NCI-H146 treated with DMSO at 0.1 percent for 48 hours (cell line): ENCODE measurements at regions not wholly inside any gene's neighbourhood (a gene's known extent, or its start where the extent isn't known, plus 50 kb on each side); places are given as distances from the start of the nearest gene placed in this dataset.
"Not testable (repeated sequence)": the region's sequence is repeated elsewhere in the genome, so short reads cannot be mapped to it uniquely, and the experiment has no call there.

Experiments used
- DNase-seq: peaks from one replicate; lab custom pipeline; 2025; ENCODE audit not compliant: unreplicated experiment; lab: John Stamatoyannopoulos, UW

GRCh38 chr3:174536319-174536718 is 322.8 kb upstream of the NAALADL2 start:
- DNase-seq: peak; percentile 55

DNA sequence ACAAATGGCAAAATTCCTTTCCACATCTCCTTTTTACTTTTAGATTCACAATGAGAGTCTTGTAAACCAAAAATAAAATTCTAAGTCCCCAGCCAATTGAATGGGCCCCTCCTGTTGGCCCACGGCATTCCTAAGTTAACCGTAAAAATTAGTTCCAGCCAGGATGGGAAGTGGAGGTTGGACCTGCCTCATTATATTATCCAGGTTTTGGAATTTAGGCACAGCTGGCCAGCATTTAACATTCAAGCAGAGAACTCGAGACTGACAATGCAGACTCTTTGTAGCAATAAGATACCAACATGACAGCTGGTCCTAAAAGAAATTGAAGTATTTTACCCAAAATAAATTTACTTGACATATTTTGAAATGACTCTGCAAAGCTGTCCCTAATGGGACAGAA is 321.0 kb upstream of the NAALADL2 start:
- DNase-seq: no peak

DNA sequence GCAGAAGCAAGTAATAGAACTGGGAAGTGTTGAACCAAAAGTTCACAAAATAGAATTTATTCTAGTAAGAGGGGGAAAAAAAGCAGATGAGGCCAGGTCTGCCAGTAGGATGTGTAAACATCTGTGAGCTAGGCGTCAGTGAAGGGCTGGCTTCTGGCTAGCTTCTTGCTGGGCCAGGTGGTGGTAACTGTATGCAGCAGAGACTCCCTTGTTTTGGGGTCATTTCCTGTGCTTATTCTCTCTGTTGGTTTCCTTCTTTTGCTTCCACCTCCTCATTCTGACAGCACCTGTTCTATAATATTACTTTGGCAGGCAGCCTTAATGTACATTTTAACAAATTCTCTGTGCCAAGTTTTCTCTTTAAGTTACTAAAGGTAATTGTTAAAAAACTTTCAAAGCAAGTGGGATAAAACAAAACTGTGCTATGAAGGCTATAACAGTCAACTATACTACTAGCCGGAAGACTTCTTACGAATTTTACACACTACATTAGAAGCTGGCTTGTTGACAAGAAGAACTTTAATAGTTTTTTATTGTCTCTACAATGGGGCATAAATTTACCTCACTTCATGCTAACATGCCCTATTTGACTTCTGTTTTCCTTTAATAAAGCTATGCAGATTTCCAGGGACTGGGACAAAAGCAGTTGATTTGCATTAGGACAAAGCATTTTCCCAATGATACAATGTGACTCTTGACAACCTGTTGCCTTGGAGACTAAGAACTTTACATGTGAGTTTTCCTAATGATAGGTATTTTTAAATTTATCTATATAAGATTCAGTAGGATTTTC is 318.8 kb upstream of the NAALADL2 start:
- peak; percentile 91 for DNase-seq

DNA sequence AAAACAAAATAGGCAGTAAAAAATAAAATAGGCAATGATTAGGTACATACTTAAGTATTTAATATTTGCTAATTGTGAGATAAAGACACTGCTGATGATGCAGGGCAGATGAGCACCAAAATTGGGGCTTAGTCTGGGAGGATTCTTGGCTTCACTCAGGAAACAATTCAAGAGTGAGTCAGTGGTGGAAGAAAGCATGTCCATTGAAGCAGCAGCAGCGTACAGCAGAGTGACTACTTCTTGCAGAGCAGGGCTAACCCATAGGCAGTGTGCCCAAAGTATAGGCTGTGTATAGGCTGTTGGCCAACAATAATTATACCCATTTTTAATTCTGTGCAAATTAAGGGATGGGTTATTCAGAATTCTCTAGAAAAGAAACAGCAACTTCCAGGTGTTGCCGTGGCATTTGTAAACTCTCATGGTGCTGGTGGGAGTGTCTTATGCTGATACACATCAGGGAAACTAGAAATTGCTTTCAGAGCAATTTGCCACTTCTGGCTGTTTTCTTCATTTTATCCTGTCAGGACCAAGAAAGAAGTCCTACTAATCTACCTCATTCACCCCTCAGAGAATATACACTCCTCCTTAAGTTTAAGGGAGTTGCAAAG is 317.3 kb upstream of the NAALADL2 start:
- DNase-seq: no peak

DNA sequence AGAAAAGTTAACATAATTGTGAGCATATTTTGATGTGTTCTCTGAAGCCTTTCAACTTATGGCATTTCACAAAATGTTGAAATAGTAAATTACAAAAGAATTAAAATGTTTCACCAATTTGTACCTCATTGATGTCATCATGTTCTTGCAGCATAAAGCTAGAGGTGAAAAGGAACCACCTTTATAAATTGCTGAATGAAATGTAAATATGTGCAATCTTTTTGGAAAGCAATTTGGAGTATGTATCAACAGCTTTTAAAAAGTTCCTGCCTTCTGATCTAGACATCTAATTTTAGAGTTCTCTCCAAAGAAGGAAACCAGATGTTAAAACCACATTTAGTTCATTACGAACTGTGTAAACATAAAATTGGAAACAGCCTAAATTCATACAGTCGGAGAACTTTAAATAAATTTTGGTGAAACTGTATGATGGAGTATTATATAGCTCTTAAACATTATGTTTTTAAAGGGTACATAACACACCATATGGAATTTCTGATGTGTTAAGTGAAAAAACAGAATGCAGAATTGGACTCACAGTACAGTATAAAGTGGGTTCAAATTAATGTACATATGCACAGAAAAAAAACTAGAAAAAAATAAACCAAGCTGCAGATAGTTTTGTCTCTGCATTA is 311.2 kb upstream of the NAALADL2 start:
- DNase-seq: no peak

DNA sequence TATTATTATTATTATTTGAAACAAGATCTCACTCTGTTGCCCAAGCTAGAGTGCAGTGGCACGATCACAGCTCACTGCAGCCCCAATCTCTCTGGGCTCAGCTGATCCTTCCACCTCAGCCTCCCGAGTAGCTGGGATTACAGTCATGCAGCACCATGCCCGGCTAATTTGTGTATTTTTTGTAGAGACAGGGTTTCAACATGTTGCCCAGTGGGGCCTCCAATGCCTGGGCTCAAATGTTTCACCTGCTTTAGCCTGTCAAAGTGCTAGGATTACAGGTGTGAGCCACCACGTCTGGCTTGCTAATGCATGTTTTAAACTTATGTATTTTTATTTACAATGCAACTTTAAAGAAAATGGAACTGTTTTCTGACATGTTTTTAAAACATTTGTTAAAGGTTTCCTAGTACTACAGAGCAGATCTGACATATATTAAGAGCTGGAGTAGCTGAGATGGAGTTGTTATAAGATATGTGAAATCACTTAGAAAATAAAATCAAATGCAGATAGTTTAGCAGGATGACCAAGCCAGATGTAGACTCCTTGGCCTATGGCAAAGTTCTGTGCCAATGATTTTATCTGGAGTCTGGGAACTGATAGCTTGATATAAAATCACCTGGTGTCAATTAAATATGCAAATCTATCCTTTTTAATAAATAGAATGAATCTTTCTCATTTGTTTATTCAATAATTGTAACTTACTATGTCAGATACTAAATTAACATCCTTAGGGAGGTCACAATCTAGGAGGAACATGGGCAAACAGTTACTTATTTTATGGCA is 310.1 kb upstream of the NAALADL2 start:
- DNase-seq: peak; percentile 51

DNA sequence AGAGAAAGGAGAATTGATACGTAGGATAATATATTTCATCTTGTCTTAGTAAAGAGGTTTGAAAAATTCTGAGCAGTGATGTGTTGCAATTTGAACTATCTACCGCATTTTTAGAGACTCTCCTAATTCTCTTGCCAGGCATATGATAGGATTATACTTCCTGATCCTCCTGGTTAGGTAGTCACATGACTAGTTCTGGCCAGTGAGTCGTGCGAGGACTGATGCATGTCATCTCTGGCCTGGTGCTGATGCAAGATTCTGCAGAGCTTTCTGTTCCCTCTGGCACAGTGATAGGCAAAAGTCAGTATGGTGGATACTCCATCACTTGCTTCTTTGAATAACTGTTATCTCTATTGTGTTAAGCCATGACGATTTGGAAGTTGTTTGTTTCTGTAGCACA is 277.6 kb upstream of the NAALADL2 start:
- DNase-seq: no peak

- peak; percentile 79 for DNase-seq
Observed at GRCh38 chr3:174583396-174583795, 275.7 kb upstream of the NAALADL2 start.

GRCh38 chr3:174587137-174587536 is 272.0 kb upstream of the NAALADL2 start:
- DNase-seq: not testable (repeated sequence)

DNA sequence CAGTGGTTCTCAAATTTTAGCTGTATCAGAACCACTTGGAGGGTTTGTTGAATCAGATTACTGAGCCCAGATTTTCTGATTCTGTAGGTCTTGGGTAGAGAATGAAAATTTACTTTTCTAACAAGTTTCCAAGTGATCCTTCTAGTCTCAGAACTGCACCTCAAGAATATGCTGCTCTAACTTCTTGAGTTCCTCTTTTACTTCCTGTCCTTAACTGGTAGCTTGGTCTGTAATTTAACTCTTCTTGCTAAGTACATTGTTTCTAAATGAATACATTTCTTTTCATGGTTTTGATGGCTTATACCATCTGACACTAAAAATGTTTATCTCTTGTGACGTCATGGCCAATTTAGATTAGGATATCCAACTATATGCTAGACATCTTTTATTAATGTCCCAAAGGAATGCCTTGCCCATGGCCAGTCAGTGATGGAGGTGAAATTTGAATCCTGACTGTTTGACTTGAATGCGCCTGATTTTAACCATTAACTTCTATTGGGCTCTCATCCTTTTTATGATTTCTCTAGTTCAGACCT is 262.6 kb upstream of the NAALADL2 start:
- no peak for DNase-seq

DNA sequence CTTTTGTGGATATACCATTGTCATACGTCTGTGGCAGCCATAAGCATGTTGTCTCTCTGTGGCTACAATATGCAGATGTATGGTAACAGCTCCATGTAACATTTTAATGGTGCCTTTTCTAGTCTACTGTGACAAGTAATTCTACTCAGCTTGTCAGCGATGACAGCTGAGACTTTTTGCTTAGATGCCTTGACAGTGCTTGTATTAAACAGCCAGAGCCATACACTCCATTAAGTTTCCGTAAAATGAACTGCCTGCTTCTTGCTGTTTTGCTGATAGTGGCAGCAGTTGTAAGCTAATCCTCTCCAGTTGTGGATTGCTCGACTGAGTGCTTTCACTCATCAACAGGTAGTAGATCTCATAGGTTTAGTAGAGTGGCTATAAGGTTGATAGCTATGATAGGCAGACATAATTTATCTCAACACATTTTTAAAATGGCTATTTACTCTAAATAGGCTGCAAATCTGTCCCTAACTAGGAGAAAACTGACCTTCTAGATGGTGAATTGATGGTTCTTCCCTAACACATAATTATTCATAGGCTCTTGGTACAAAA is 260.2 kb upstream of the NAALADL2 start:
- no peak for DNase-seq

GRCh38 chr3:174613173-174613572 is 246.0 kb upstream of the NAALADL2 start:
- no peak for DNase-seq

GRCh38 chr3:174614036-174614435 is 245.1 kb upstream of the NAALADL2 start:
- no peak for DNase-seq

GRCh38 chr3:174618368-174619080 is 240.6 kb upstream of the NAALADL2 start:
- DNase-seq: no peak

DNA sequence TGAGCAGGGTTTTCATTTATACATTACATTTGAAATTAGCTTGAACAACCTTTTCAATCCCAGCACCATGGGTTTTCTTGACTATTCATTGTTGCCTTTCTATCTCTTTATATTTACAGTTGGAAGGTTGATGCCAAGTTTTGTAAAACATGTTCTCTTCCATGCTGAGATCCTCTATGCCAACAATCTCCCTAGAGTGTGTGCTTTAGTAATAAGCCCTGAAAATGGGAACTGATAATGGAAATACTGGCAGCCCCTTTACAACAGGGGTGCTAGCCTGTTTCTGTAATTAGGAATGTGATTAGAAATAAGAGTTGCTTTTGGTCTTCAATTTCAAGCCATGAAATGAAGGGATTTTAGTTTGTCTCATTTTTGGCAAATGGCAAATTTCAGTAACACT is 239.9 kb upstream of the NAALADL2 start:
- peak; percentile 24 for DNase-seq

- no peak for DNase-seq
Observed at GRCh38 chr3:174620138-174620537, 239.0 kb upstream of the NAALADL2 start.

- no peak for DNase-seq
Observed at GRCh38 chr3:174620855-174621472, 238.2 kb upstream of the NAALADL2 start.

DNA sequence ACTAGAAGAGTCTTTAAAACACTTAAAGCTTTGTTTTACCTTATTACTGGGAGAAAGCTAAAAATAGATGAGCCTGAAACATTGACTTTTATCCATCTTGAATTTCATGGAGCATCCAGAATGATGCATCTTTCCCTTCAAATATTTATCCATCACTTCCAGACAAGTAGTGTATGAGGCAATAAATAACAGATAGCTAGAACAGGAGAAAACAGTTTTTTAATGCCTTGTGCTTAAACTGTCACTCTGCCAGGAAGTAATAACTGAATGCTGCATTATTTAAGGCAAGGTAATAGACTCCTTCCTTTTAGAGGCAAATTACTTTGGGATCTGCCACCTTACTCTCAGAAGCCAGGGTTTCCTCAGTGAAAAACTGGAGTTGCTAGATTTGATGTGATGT is 225.8 kb upstream of the NAALADL2 start:
- DNase-seq: no peak

- DNase-seq: no peak
Observed at GRCh38 chr3:174636451-174636850, 222.7 kb upstream of the NAALADL2 start.

- DNase-seq: no peak
Observed at GRCh38 chr3:174639406-174639805, 219.7 kb upstream of the NAALADL2 start.
